Nucleus accumbens (tissue), 56 donors: ENCODE measurements at regions not wholly inside any gene's neighbourhood (a gene's known extent, or its start where the extent isn't known, plus 50 kb on each side); places are given as distances from the start of the nearest gene placed in this dataset.

Source experiments
- DNase-seq, 56 donors: peaks; one replicate each; lab custom pipeline; 2025; lab: John Stamatoyannopoulos, UW

DNA sequence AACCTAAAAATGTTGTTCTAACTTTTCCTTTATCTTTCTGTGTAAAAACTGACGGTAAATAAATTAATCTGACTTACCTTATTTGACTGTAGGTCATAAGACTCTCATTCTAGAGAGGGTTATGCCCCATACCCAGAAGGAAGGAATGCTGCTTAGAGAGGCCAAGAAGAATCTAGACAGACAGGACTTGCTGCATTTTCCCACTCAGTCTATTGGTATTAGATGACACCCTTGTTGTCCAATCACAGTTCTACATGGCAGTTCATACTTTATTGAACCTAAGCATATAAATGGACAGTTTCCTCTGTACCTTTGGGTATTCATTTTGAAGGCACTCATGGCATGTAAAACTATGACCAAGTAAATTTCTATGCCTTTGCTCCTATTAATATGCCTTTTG is 359.6 kb upstream of the ID4 start:
- no peak for DNase-seq

DNA sequence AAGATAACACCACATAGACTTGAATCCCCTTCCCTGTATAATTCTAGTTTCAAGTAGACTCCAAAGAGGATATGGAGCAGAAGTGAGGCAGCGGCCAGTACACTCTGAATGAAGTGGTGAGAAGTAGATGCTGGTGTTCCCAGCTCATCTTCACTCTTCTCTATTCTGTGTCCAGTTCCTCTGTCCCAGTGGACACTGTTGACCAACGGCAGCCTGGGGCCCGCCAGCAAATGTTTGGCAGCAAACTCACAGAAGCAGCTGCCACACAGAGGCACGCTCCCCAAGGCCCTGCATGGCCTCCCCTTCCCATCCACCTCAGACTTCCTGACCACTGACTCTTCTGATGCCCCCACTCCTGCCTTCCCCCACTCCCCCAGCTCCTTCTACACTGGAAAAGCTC is 358.9 kb upstream of the ID4 start:
- DNase-seq: no peak

DNA sequence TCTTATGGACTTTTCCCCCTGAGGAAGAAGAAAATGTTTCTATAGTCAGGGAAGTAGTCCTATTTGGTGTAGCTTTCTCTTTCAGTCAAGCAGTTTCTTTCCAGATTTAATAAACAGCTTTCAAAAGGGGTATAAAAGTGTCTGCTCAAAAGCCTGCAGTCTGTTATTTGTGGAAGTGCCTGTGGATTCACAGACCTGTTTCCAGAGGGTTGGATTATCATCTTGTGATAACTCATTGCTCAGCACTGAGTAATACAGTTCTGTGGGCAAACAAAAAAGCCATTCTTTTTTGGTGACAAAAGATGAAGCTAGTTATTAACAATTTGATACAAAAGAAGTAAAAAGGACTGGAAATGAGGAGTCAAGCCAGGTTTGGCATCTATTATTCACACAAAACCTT is 358.2 kb upstream of the ID4 start:
- DNase-seq: no peak

- no peak for DNase-seq
Observed at GRCh38 chr6:19479551-19479950, 357.6 kb upstream of the ID4 start.

- DNase-seq: no peak
Observed at GRCh38 chr6:19492636-19493405, 344.3 kb upstream of the ID4 start.

- no peak for DNase-seq
Observed at GRCh38 chr6:19501737-19502245, 335.4 kb upstream of the ID4 start.

GRCh38 chr6:19502301-19502700 is 334.9 kb upstream of the ID4 start:
- no peak for DNase-seq

DNA sequence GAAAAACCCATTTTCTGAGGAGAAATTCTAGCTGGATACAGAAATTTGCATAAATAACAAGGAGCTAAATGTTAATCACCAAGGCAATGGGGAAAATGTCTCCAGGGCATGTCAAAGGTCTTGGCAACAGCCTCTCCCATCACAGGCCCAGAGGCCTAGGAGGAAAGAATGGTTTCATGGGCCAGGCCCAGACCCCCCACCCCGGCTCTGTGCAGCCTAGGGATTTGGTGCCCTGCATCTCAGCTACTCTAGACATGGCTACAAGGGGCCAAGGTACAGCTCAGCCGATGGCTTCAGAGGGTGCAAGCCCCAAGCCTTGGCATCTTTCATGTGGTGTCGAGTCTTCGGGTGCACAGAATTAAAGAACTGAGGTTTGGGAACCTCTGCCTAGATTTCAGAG is 321.2 kb upstream of the ID4 start:
- no peak for DNase-seq

GRCh38 chr6:19519941-19520340 is 317.2 kb upstream of the ID4 start:
- DNase-seq: no peak

- no peak for DNase-seq
Observed at GRCh38 chr6:19524366-19525186, 312.6 kb upstream of the ID4 start.

- DNase-seq: no peak
Observed at GRCh38 chr6:19525673-19526072, 311.5 kb upstream of the ID4 start.

DNA sequence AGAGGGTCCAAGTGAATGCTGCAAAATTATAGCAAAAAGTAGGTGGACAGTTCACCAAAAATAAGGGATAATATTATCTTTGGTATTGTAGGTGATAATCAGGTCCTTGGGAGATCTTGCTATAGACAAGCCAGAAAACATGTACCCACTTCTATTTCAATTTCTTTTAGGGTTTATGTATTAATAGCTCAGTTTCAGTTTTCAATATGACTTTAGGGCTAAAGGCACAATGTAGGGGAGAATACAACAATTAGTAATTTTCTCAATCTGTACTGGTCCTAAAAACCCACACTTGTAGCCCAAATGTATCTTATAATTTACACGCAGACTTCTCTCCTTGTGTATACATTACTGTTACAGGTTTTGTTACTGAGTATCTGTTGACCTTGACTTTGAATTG is 307.0 kb upstream of the ID4 start:
- DNase-seq: no peak

GRCh38 chr6:19535351-19535750 is 301.8 kb upstream of the ID4 start:
- DNase-seq: peak in 5 of 56 donors; percentile 0 to 13 (median 4)

- DNase-seq: no peak
Observed at GRCh38 chr6:19536838-19537237, 300.3 kb upstream of the ID4 start.

- DNase-seq: no peak
Observed at GRCh38 chr6:19538096-19538495, 299.1 kb upstream of the ID4 start.

DNA sequence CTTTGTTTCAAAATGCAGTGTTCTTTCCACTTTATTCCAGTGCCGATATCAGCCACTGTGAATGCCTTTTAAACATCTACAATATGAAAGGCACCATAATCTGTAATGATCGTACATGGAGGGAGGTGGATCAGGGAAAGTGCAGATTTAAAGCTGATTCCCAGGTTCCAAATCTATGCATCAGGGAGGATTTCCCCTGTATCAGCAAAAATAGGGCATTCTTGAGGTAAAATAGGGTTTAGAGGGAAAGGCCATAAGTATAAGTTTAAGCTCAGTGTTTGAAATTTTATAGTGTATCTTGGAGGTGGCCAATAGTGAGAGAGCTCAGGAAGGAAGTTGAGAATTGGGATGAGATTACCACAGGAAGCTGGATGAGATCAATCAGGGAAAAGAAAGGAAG is 289.7 kb upstream of the ID4 start:
- no peak for DNase-seq

GRCh38 chr6:19549109-19549508 is 288.1 kb upstream of the ID4 start:
- no peak for DNase-seq

DNA sequence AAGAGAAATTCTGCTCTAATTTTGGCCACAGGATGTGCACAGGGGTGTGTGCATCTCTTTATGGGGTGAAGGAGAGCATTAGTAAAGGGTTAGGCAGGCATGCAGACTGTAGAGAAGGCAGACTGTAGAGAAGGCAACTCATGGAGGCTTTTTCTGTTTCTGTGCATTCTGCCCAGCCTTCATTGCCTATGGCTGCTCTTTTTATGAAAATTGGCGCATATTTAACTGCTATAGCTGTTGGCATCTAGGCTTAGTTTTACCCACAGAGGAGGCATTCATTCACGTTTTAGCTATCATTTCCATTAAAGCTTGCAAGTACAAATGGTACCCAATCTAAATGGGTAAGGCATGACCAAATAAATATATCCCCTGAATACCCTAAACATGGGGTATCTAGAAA is 286.8 kb upstream of the ID4 start:
- DNase-seq: no peak

DNA sequence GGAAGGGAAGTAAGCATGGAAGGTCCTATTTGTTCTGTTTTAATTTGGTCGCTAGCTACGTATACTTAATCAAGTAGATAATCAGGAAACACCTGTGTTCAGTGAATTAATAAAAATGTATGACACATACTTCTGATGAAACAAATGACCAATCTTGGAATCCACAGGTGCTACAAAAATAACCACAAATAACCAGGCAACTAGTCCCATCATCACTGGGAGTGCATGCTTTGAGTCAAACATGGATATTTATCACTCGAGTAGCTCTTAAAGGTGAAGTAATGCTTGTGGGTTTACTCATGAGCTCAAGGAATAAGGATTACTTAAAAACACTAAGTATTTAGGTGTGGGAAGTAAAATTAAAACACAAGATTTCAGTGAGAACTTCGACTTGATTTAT is 285.6 kb upstream of the ID4 start:
- no peak for DNase-seq

DNA sequence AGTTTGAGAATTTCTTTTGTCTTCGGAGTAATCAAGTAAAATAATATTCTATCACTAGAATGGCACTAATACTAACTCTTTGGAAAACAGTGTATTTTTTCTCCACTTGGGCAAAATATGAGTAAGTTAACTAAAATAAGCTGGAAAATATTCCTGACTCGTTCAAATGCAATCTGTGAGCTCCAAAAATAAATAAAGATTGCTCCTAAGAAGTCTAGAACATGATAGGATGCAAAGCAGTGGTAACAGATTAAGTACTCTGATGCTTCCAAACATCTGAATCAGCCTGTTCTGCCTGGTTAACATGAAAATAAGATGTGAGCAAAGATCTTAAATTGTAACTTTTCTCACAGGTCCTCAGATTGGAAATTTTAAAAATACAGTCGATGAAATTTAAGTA is 285.1 kb upstream of the ID4 start:
- no peak for DNase-seq

GRCh38 chr6:19552588-19552987 is 284.6 kb upstream of the ID4 start:
- no peak for DNase-seq
